ENCODE measurements at regions not wholly inside any gene's neighbourhood (a gene's known extent, or its start where the extent isn't known, plus 50 kb on each side); places are given as distances from the start of the nearest gene placed in this dataset.

- TF ChIP-seq CTCF (IDR thresholded peaks at IDR 0.05 in 4 of 5, conservative IDR thresholded peaks at IDR 0.05 in 1 of 5) (no peak), POLR2A (IDR thresholded peaks at IDR 0.05) (no peak)
Measured at GRCh38 chrX:128975745-128976144, 547.5 kb downstream of the SMARCA1 start.
